Fibroblast of mammary gland (primary cell): ENCODE measurements at regions not wholly inside any gene's neighbourhood (a gene's known extent, or its start where the extent isn't known, plus 50 kb on each side); places are given as distances from the start of the nearest gene placed in this dataset.

Source experiments
- DNase-seq: peaks from one replicate; pipeline ENCODE4 v3.0.0-alpha.2; 2010; ENCODE audit warnings: low read depth
- H3K4me3 ChIP-seq: 2 replicates; pipeline ENCODE4 v1.5.1; 2011; ENCODE audit warnings: low read depth, mild to moderate bottlenecking, low read length, moderate library complexity; ENCODE audit not compliant: control insufficient read depth
- TF ChIP-seq, protein P1 (sequence below): conservative IDR thresholded peaks from 2 replicates; pipeline ENCODE4 v1.5.1; 2011; ENCODE audit warnings: low read depth, low read length, inconsistent platforms; ENCODE audit not compliant: control insufficient read depth, insufficient read depth

DNA sequence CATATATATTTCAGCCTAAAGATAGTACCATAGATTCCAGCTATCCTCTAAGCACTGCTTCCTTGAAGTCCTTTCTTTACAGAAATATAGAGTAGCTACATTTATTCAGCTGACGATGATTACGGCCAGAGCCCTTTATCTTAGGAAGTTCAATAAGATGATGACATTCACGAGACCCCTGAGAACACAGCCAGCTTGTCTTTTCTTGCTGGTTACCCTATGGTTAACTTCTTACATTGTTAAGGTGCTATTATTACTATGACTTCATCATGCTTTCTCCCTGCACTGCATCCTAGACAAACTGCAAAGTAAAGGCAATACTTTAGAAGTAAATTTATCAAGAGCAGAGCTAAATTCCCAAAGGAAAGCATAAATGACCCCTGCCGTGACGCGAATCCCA, 214.4 kb upstream of the LRFN5 start:
- TF ChIP-seq, protein P1, sequence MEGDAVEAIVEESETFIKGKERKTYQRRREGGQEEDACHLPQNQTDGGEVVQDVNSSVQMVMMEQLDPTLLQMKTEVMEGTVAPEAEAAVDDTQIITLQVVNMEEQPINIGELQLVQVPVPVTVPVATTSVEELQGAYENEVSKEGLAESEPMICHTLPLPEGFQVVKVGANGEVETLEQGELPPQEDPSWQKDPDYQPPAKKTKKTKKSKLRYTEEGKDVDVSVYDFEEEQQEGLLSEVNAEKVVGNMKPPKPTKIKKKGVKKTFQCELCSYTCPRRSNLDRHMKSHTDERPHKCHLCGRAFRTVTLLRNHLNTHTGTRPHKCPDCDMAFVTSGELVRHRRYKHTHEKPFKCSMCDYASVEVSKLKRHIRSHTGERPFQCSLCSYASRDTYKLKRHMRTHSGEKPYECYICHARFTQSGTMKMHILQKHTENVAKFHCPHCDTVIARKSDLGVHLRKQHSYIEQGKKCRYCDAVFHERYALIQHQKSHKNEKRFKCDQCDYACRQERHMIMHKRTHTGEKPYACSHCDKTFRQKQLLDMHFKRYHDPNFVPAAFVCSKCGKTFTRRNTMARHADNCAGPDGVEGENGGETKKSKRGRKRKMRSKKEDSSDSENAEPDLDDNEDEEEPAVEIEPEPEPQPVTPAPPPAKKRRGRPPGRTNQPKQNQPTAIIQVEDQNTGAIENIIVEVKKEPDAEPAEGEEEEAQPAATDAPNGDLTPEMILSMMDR = no peak
- DNase-seq = no peak
- H3K4me3 ChIP-seq = no peak overlapping the region

DNA sequence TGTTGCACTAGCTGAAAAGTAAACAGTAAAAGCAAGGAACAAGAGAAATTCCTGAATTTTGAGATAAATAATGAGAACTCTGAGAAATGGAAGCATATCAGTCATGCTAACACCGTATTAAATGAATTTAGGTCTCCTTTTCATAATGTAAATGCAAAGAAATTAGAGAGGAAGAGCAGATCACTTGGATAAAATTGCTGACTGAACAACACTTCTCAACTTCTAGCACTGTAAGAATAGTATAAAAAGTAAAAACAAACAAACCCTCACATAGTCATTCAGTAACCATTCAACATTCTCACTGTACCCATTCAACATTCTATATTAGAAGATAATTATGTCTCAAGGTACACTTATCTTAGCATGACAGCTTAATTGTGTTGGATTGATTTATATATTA, 217.3 kb upstream of the LRFN5 start:
- TF ChIP-seq, protein P1 = no peak
- no peak for DNase-seq
- H3K4me3 ChIP-seq = no peak overlapping the region

DNA sequence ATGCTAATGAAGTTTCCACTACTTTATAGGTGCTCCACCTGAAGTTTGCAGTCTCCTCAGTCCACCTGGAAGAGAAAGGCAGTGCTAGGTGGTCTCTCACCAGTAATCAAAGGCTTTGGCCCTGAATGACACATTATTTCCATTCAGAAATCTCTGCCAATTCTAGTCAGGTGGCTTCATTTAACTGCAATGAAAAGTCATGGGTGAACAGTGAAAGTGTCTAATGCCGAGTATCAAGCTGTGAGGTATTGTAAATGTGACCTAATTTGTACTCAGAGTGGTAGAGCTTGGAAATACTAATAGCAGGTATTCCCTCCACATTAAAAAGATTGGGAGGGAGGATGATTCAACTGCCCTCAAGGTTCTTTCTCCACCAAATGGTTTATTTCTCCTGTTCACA, 220.9 kb upstream of the LRFN5 start:
- no peak for DNase-seq
- TF ChIP-seq, protein P1 = no peak

DNA sequence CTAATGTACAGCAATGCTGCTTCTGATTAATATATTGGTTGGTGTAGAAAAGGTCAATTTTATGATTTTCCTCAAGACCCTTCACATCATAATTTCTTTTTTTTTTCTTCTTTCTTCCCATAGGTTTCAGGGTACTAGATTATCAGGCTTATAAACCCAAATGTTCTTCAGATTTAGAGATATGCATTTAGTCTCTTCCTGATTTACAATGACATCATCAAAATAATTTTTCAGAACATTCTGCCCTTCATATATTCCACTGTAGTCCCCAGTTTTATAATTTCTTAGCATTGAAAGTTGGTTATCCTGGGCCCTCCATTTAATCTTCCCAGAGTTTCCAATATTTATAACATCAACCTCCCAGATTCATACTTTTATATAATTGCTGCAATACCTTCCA, 226.7 kb upstream of the LRFN5 start:
- TF ChIP-seq, protein P1 = no peak
- no peak overlapping the region for H3K4me3 ChIP-seq
- DNase-seq = no peak

More for the DNA sequence above, 220.9 kb upstream of the LRFN5 start:
- H3K4me3 ChIP-seq = no peak overlapping the region

DNA sequence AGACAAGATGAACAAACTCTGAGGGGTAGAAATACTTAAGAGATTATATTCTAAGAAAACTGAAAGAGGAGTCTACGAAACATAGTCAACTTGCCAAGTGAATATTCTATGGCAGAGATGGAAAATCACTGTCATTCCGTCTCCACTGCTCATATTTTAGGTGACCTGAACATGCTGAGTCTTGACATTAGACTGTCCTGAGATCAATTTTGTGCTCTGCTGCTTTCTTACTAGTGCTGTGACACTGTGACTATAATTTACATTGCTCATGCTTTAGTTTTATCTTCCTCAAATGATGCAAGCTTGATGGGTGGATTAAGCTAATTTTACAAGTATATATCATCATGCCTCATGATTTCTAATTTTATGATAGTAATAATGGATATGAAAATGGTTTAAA, 228.2 kb upstream of the LRFN5 start:
- DNase-seq = no peak
- TF ChIP-seq, protein P1 = no peak

DNA sequence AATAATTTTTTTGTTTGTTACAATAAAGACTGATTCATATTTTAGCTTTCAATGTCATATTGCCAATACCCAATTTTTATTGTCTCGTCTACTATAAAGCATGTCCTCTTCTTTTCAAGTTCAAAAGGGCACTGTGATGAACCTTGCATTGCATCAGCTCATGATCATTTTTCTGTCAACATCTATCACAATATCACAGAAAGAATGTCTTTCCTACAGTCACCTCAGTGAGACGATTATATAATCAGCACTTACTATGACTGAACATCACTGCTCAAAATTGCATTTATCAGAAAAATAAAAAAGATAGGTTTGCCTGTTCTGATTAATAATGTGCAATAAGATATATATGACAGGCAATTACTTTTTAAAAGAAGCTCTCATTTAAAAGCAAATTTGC, 228.7 kb upstream of the LRFN5 start:
- TF ChIP-seq, protein P1 = no peak
- DNase-seq = no peak

More for the DNA sequence above, 228.2 kb upstream of the LRFN5 start:
- H3K4me3 ChIP-seq = no peak overlapping the region

DNA sequence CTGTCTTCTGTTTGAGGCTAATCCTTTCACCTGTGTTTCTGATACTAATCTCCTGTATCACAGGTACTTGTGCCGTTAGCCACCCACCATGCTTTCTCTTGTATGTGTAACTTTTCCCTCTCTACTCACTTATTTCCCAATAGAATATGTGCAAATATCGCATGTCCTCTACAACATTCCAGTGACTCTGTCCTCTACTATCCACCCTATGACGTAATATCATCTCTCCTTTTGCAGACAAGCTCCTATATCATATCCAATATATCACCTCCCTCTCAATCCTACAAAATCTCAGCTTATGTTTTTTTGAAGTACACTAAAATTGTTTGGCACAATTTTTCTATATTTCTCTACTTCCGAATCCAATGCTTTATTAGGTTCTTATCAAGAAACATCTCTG, 232.6 kb upstream of the LRFN5 start:
- TF ChIP-seq, protein P1 = no peak
- no peak overlapping the region for H3K4me3 ChIP-seq
- DNase-seq = no peak

More for the DNA sequence above, 228.7 kb upstream of the LRFN5 start:
- H3K4me3 ChIP-seq = no peak overlapping the region
